Neuronal stem cell (in vitro differentiated cells): ENCODE measurements at regions not wholly inside any gene's neighbourhood (a gene's known extent, or its start where the extent isn't known, plus 50 kb on each side); places are given as distances from the start of the nearest gene placed in this dataset.

ENCODE experiments used
- DNase-seq: peaks from one replicate; pipeline ENCODE4 v3.0.0-alpha.2; 2013; ENCODE audit warnings: low spot score
- H2AFZ ChIP-seq: one replicate; pipeline ENCODE4 v1.6.1; 2013; ENCODE audit warnings: mild to moderate bottlenecking, low read length, inconsistent platforms
- H2AK5ac ChIP-seq: 2 replicates; pipeline ENCODE4 v1.6.1; 2013; ENCODE audit warnings: low read depth, mild to moderate bottlenecking, inconsistent platforms, low read length, moderate library complexity, mixed read lengths
- H2BK120ac ChIP-seq: 2 replicates; pipeline ENCODE4 v1.6.1; 2013; ENCODE audit warnings: low read depth, mild to moderate bottlenecking, inconsistent platforms, low read length, moderate library complexity, mixed read lengths
- H2BK12ac ChIP-seq: one replicate; pipeline ENCODE4 v1.6.1; 2013; ENCODE audit warnings: low read length, inconsistent platforms
- H2BK15ac ChIP-seq: 2 replicates; pipeline ENCODE4 v1.6.1; 2013; ENCODE audit warnings: mild to moderate bottlenecking, low read length, inconsistent platforms, mixed read lengths
- H2BK5ac ChIP-seq: one replicate; pipeline ENCODE4 v1.6.1; 2013; ENCODE audit warnings: inconsistent platforms, mild to moderate bottlenecking, low read length, moderate library complexity
- H3K14ac ChIP-seq: one replicate; pipeline ENCODE4 v1.6.1; 2013; ENCODE audit warnings: low read length, inconsistent platforms
- H3K18ac ChIP-seq: 2 replicates; pipeline ENCODE4 v1.6.1; 2013; ENCODE audit warnings: low read length, inconsistent platforms
- H3K23ac ChIP-seq: 2 replicates; pipeline ENCODE4 v1.6.1; 2013; ENCODE audit warnings: low read depth, mild to moderate bottlenecking, mixed read lengths, low read length, inconsistent platforms; ENCODE audit not compliant: poor library complexity
- H3K27ac ChIP-seq: replicated peaks from 3 replicates; pipeline ENCODE4 v1.5.1; 2013; ENCODE audit warnings: low read length, inconsistent platforms
- H3K27me3 ChIP-seq, 3 experiments: 2 replicates each; pipeline ENCODE4 v1.6.1; 2013; ENCODE audit warnings: low read length in 3 of 3, mild to moderate bottlenecking in 2 of 3, inconsistent platforms in 1 of 3, low read depth in 1 of 3, mixed read lengths in 1 of 3, moderate library complexity in 1 of 3; ENCODE audit not compliant: control insufficient read depth in 3 of 3, insufficient read depth in 3 of 3
- H3K36me3 ChIP-seq, 2 donors: replicated peaks in 1 of 2; 2 replicates each; pipeline ENCODE4 v1.6.1; 2013; ENCODE audit warnings: low read length in 2 of 2; ENCODE audit not compliant: control insufficient read depth in 2 of 2, insufficient read depth in 2 of 2
- H3K4ac ChIP-seq: 2 replicates; pipeline ENCODE4 v1.6.1; 2013; ENCODE audit warnings: inconsistent platforms, mild to moderate bottlenecking, low read length, moderate library complexity
- H3K4me1 ChIP-seq, 2 donors: 1 replicate in 1 of 2; 2 replicates in 1 of 2; pipeline ENCODE4 v1.6.1; 2013; ENCODE audit warnings: low read length in 2 of 2, low read depth in 1 of 2; ENCODE audit not compliant: control insufficient read depth in 2 of 2, insufficient read depth in 1 of 2
- H3K4me2 ChIP-seq: one replicate; pipeline ENCODE4 v1.6.1; 2013; ENCODE audit warnings: mild to moderate bottlenecking, low read length, inconsistent platforms; ENCODE audit not compliant: insufficient read depth, poor library complexity, severe bottlenecking
- H3K4me3 ChIP-seq, 2 donors: 2 replicates each; pipeline ENCODE4 v1.5.1; 2013; ENCODE audit warnings: low read length in 2 of 2, mild to moderate bottlenecking in 2 of 2, inconsistent platforms in 1 of 2, moderate library complexity in 1 of 2
- H3K79me1 ChIP-seq: one replicate; pipeline ENCODE4 v1.6.1; 2013; ENCODE audit warnings: low read depth, mild to moderate bottlenecking, inconsistent platforms, low read length, moderate library complexity
- H3K9ac ChIP-seq: one replicate; pipeline ENCODE4 v1.6.1; 2013; ENCODE audit warnings: mild to moderate bottlenecking, low read depth, low read length, inconsistent platforms; ENCODE audit not compliant: poor library complexity
- H3K9me3 ChIP-seq, 2 donors: replicated peaks in 1 of 2; 2 replicates each; pipeline versions ENCODE3 to v1.6.1; 2013; ENCODE audit warnings: low read length in 2 of 2, mild to moderate bottlenecking in 2 of 2, inconsistent platforms in 1 of 2, low read depth in 1 of 2, mixed read lengths in 1 of 2, moderate library complexity in 1 of 2; ENCODE audit not compliant: control insufficient read depth in 2 of 2, insufficient read depth in 1 of 2
- H4K8ac ChIP-seq: one replicate; pipeline ENCODE4 v1.6.1; 2013; ENCODE audit warnings: low read depth, mild to moderate bottlenecking, inconsistent platforms, low read length, moderate library complexity
- H4K91ac ChIP-seq: one replicate; pipeline ENCODE4 v1.6.1; 2013; ENCODE audit warnings: low read length, low read depth, mild to moderate bottlenecking, inconsistent platforms; ENCODE audit not compliant: poor library complexity
- WGBS, 2 donors: extraction: QIAGEN DNeasy Blood & Tissue Kit; methylation state at CpG; one replicate each; pipeline ENCODE4 v1.1.7; 2013; ENCODE audit warnings: missing lambda C conversion rate in 2 of 2, mixed read lengths in 1 of 2; ENCODE audit not compliant: insufficient read length in 2 of 2, insufficient replicate concordance in 1 of 2; ENCODE audit errors: extremely low coverage in 2 of 2; 5-methylcytosine and 5-hydroxymethylcytosine counted together

- no peak overlapping the region for H3K4me3 ChIP-seq
- no peaks in the 10 kb centered on the region for H3K27me3 ChIP-seq
- no peak overlapping the region for H3K18ac ChIP-seq
- no peak overlapping the region for H2BK5ac ChIP-seq
- DNase-seq: no peak
- no peak overlapping the region for H2AFZ ChIP-seq
- no peak overlapping the region for H2AK5ac ChIP-seq
- no peak overlapping the region for H4K8ac ChIP-seq
- no peak overlapping the region for H3K14ac ChIP-seq
- H3K4me1 ChIP-seq: peaks cover 1 to 5% of the 10 kb centered on the region in 2 donors
- no peaks in the 10 kb centered on the region for H3K79me1 ChIP-seq
- no peak overlapping the region for H2BK15ac ChIP-seq
- H3K23ac ChIP-seq: no peak overlapping the region
- no peaks in the 10 kb centered on the region for H3K36me3 ChIP-seq
- WGBS, 2 donors: no CpG with 5 or more reads among the region's 3 CpGs
- no peak overlapping the region for H3K4ac ChIP-seq
- H3K4me2 ChIP-seq: no peak overlapping the region
- no peak overlapping the region for H2BK12ac ChIP-seq
- no peak overlapping the region for H4K91ac ChIP-seq
- no peaks in the 10 kb centered on the region for H3K9me3 ChIP-seq
- H3K27ac ChIP-seq: no peak overlapping the region
- no peak overlapping the region for H3K9ac ChIP-seq
- H2BK120ac ChIP-seq: no peak overlapping the region
Observed at GRCh38 chr6:144586986-144587385, 301.9 kb downstream of the UTRN start.

- Histone ChIP-seq H3K4me3 (no peak overlapping the region), H2AK5ac (no peak overlapping the region), H3K18ac (no peak overlapping the region), H3K79me1 (no peaks in the 10 kb centered on the region), H2BK15ac (no peak overlapping the region), H4K8ac (no peak overlapping the region), H3K36me3 (peaks cover 0 to 1% of the 10 kb centered on the region in 2 donors), H2BK120ac (no peak overlapping the region), H3K27me3 (no peaks in the 10 kb centered on the region), H2AFZ (no peak overlapping the region), H3K9ac (no peak overlapping the region), H3K14ac (no peak overlapping the region), H3K4me1 (no peaks in the 10 kb centered on the region), H2BK5ac (no peak overlapping the region), H3K4ac (no peak overlapping the region), H3K9me3 (peaks cover 2 to 8% of the 10 kb centered on the region in 2 donors), H3K4me2 (no peak overlapping the region), H3K23ac (no peak overlapping the region), H2BK12ac (no peak overlapping the region), H3K27ac (no peak overlapping the region), H4K91ac (no peak overlapping the region)
- no CpG with 5 or more reads among the region's 1 CpG for WGBS, 2 donors
- DNase-seq: no peak
Observed at GRCh38 chr6:144588697-144589325, 303.7 kb downstream of the UTRN start.

- Histone ChIP-seq H2BK5ac (no peak overlapping the region), H2AK5ac (no peak overlapping the region), H3K4ac (no peak overlapping the region), H2AFZ (no peak overlapping the region), H3K36me3 (peaks cover 0 to 1% of the 10 kb centered on the region in 2 donors), H3K4me1 (no peaks in the 10 kb centered on the region), H4K8ac (no peak overlapping the region), H3K4me2 (no peak overlapping the region), H3K4me3 (no peak overlapping the region), H3K23ac (no peak overlapping the region), H2BK12ac (no peak overlapping the region), H3K79me1 (no peaks in the 10 kb centered on the region), H3K27ac (no peak overlapping the region), H3K27me3 (no peaks in the 10 kb centered on the region), H4K91ac (no peak overlapping the region), H2BK120ac (no peak overlapping the region), H2BK15ac (no peak overlapping the region), H3K9ac (no peak overlapping the region), H3K9me3 (peaks cover 2 to 8% of the 10 kb centered on the region in 2 donors), H3K14ac (no peak overlapping the region), H3K18ac (no peak overlapping the region)
- no CpG with 5 or more reads among the region's 4 CpGs for WGBS, 2 donors
- no peak for DNase-seq
Observed at GRCh38 chr6:144590532-144590931, 305.4 kb downstream of the UTRN start.

- Histone ChIP-seq H4K91ac (no peak overlapping the region), H2BK5ac (no peak overlapping the region), H2AFZ (no peak overlapping the region), H3K14ac (no peak overlapping the region), H2BK120ac (no peak overlapping the region), H3K79me1 (no peaks in the 10 kb centered on the region), H4K8ac (no peak overlapping the region), H3K36me3 (peaks cover 0 to 1% of the 10 kb centered on the region in 2 donors), H3K18ac (no peak overlapping the region), H2BK12ac (no peak overlapping the region), H3K27ac (no peak overlapping the region), H3K9ac (no peak overlapping the region), H2BK15ac (no peak overlapping the region), H2AK5ac (no peak overlapping the region), H3K23ac (no peak overlapping the region), H3K4ac (no peak overlapping the region), H3K4me3 (no peak overlapping the region), H3K27me3 (no peaks in the 10 kb centered on the region), H3K9me3 (peaks cover 2 to 8% of the 10 kb centered on the region in 2 donors), H3K4me1 (no peaks in the 10 kb centered on the region), H3K4me2 (no peak overlapping the region)
- no peak for DNase-seq
- WGBS, 2 donors: no CpG with 5 or more reads among the region's 1 CpG
Observed at GRCh38 chr6:144593392-144593791, 308.3 kb downstream of the UTRN start.
